OCI-LY3 (cell line): ENCODE measurements at regions not wholly inside any gene's neighbourhood (a gene's known extent, or its start where the extent isn't known, plus 50 kb on each side); places are given as distances from the start of the nearest gene placed in this dataset.

ENCODE experiments used
- H2AFZ ChIP-seq: fragments of 200-600, 300-600 bp; shearing (Covaris generic); 2 replicates; pipeline ENCODE4 v1.6.0; 2014; ENCODE audit warnings: antibody characterized with exemption, low read depth, low read length
- H3K27ac ChIP-seq: fragments of 200-600, 300-600 bp; sonication (generic); 2 replicates; pipeline ENCODE4 v1.5.1; 2014; ENCODE audit warnings: mild to moderate bottlenecking, low read length, moderate library complexity, mixed read lengths
- H3K27me3 ChIP-seq: fragments of 200-600, 300-600 bp; sonication (generic); 2 replicates; pipeline ENCODE4 v1.6.1; 2014; ENCODE audit warnings: low read depth, low read length, mixed read lengths
- H3K36me3 ChIP-seq: fragments of 200-600, 300-600 bp; sonication (generic); replicated peaks from 2 replicates; pipeline ENCODE3; 2014; ENCODE audit warnings: low read depth, low read length, mixed read lengths
- H3K4me1 ChIP-seq: fragments of 300-600, 200-600 bp; sonication (generic); 2 replicates; pipeline ENCODE4 v1.6.1; 2014; ENCODE audit warnings: low read length, mixed read lengths
- H3K4me2 ChIP-seq: fragments of 200-600, 300-600 bp; sonication (generic); 2 replicates; pipeline ENCODE4 v1.6.1; 2014; ENCODE audit warnings: low read length, mixed read lengths
- H3K4me3 ChIP-seq: fragments of 300-600, 200-600 bp; sonication (generic); 2 replicates; pipeline ENCODE4 v1.5.1; 2014; ENCODE audit warnings: antibody characterized with exemption, mild to moderate bottlenecking, low read length, moderate library complexity
- H3K79me2 ChIP-seq: fragments of 300-600, 200-600 bp; shearing (Covaris generic); 2 replicates; pipeline ENCODE4 v1.6.1; 2014; ENCODE audit warnings: mild to moderate bottlenecking, low read length, mixed read lengths
- H3K9ac ChIP-seq: fragments of 300-600, 200-600 bp; shearing (Covaris generic); 2 replicates; pipeline ENCODE4 v1.6.0; 2014; ENCODE audit warnings: mild to moderate bottlenecking, low read length, moderate library complexity
- H3K9me3 ChIP-seq: fragments of 200-600, 300-600 bp; shearing (Covaris generic); 2 replicates; pipeline ENCODE4 v1.6.1; 2014; ENCODE audit warnings: low read length, mixed read lengths; ENCODE audit not compliant: insufficient read depth
- H4K20me1 ChIP-seq: fragments of 200-600, 300-600 bp; sonication (generic); 2 replicates; pipeline ENCODE4 v1.6.1; 2016; ENCODE audit warnings: low read length, mixed read lengths; ENCODE audit not compliant: insufficient read depth
- EZH2phosphoT487 ChIP-seq: fragments of 200-600 bp; shearing (Covaris generic); IDR thresholded peaks from 2 replicates; pipeline ENCODE4 v1.6.1; 2018; ENCODE audit warnings: antibody characterized with exemption, mixed run types, low read depth
- TF ChIP-seq, protein P1 (sequence below): fragments of 200-600, 300-600 bp; sonication (generic); IDR thresholded peaks from 2 replicates; pipeline ENCODE4 v1.5.1; 2014; ENCODE audit warnings: antibody characterized with exemption, low read length, low read depth

- no peaks in the 10 kb centered on the region for H3K36me3 ChIP-seq
Measured at GRCh38 chr11:38884145-38884865, 2286.3 kb upstream of the RAG2 start.

GRCh38 chr11:38867338-38867737, 2269.3 kb upstream of the RAG2 start:
- no peak overlapping the region for H3K4me3 ChIP-seq
- no peak overlapping the region for H3K27ac ChIP-seq
- H3K4me1 ChIP-seq = no peaks in the 10 kb centered on the region
- no peak overlapping the region for H3K9ac ChIP-seq
- no peaks in the 10 kb centered on the region for H4K20me1 ChIP-seq
- H3K79me2 ChIP-seq = no peaks in the 10 kb centered on the region
- TF ChIP-seq, protein P1, sequence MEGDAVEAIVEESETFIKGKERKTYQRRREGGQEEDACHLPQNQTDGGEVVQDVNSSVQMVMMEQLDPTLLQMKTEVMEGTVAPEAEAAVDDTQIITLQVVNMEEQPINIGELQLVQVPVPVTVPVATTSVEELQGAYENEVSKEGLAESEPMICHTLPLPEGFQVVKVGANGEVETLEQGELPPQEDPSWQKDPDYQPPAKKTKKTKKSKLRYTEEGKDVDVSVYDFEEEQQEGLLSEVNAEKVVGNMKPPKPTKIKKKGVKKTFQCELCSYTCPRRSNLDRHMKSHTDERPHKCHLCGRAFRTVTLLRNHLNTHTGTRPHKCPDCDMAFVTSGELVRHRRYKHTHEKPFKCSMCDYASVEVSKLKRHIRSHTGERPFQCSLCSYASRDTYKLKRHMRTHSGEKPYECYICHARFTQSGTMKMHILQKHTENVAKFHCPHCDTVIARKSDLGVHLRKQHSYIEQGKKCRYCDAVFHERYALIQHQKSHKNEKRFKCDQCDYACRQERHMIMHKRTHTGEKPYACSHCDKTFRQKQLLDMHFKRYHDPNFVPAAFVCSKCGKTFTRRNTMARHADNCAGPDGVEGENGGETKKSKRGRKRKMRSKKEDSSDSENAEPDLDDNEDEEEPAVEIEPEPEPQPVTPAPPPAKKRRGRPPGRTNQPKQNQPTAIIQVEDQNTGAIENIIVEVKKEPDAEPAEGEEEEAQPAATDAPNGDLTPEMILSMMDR = no peak
- no peak for TF ChIP-seq EZH2phosphoT487
- no peaks in the 10 kb centered on the region for H3K36me3 ChIP-seq
- no peaks in the 10 kb centered on the region for H3K27me3 ChIP-seq
- no peak overlapping the region for H2AFZ ChIP-seq
- no peaks in the 10 kb centered on the region; the same call in 1 of the 2 replicates for H3K9me3 ChIP-seq
- H3K4me2 ChIP-seq = no peak overlapping the region

More at GRCh38 chr11:38884145-38884865, 2286.3 kb upstream of the RAG2 start:
- H2AFZ ChIP-seq = no peak overlapping the region
- no peak overlapping the region for H3K4me3 ChIP-seq
- H3K9ac ChIP-seq = no peak overlapping the region
- no peaks in the 10 kb centered on the region for H3K4me1 ChIP-seq
- no peak overlapping the region for H3K27ac ChIP-seq
- TF ChIP-seq, protein P1 = no peak
- TF ChIP-seq EZH2phosphoT487 = no peak
- no peaks in the 10 kb centered on the region for H3K27me3 ChIP-seq
- H3K9me3 ChIP-seq = no peaks in the 10 kb centered on the region
- no peak overlapping the region for H3K4me2 ChIP-seq
- no peaks in the 10 kb centered on the region for H4K20me1 ChIP-seq
- no peaks in the 10 kb centered on the region for H3K79me2 ChIP-seq

- H3K27me3 ChIP-seq = no peaks in the 10 kb centered on the region
- H4K20me1 ChIP-seq = no peaks in the 10 kb centered on the region
- no peaks in the 10 kb centered on the region; the same call in 1 of the 2 replicates for H3K9me3 ChIP-seq
- no peak overlapping the region for H2AFZ ChIP-seq
- H3K9ac ChIP-seq = no peak overlapping the region
- H3K27ac ChIP-seq = no peak overlapping the region
- no peak overlapping the region for H3K4me2 ChIP-seq
- no peaks in the 10 kb centered on the region for H3K79me2 ChIP-seq
- H3K36me3 ChIP-seq = no peaks in the 10 kb centered on the region
- TF ChIP-seq, protein P1 = no peak
- TF ChIP-seq EZH2phosphoT487 = no peak
- H3K4me3 ChIP-seq = no peak overlapping the region
- H3K4me1 ChIP-seq = no peaks in the 10 kb centered on the region
Measured at GRCh38 chr11:38865922-38866321, 2267.9 kb upstream of the RAG2 start.

DNA sequence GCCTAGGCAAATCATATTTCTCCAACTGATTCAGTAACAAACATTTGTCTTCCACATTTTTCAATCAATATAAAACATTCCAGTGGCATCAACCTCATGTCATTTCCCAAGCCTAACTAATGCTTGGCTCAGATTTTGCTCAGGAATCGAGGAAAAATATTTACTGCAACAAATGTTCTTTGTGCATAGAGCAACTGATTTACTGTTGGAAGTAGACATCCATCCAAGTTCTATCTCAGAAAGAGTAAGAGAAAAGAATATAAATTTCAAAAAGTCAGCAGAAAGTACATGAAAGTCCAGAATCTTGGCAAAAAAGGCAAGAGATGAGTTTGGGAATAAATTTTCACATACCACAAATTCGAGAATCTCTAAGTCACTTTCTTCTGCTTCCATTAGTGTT, 2245.0 kb upstream of the RAG2 start:
- Histone ChIP-seq H3K27ac (no peak overlapping the region), H3K27me3 (no peaks in the 10 kb centered on the region), H3K4me3 (no peak overlapping the region), H2AFZ (no peak overlapping the region), H3K9ac (no peak overlapping the region), H3K4me2 (no peak overlapping the region), H3K9me3 (peaks cover 3% of the 10 kb centered on the region; the same call in 1 of the 2 replicates), H3K36me3 (no peaks in the 10 kb centered on the region), H4K20me1 (no peaks in the 10 kb centered on the region), H3K4me1 (no peaks in the 10 kb centered on the region), H3K79me2 (no peaks in the 10 kb centered on the region)
- TF ChIP-seq EZH2phosphoT487 = no peak
- TF ChIP-seq, protein P1 = no peak
